B cell (primary cell): ENCODE measurements at regions not wholly inside any gene's neighbourhood (a gene's known extent, or its start where the extent isn't known, plus 50 kb on each side); places are given as distances from the start of the nearest gene placed in this dataset.

Experiments
- ATAC-seq: fragments of 200-7000 bp; cut with Tn5 transposase; one replicate; pipeline ENCODE4 v1.10.0; 2021; ENCODE audit warnings: low read depth, mild to moderate bottlenecking, moderate number of reproducible peaks, moderate library complexity
- CTCF ChIA-PET: fragments of 350-600 bp; sonication (Branson Sonifier 250); formaldehyde crosslinking; loops from one replicate; lab custom pipeline; 2021; ENCODE audit warnings: antibody characterized with exemption, inconsistent platforms; lab: Charles Lee
- POLR2A ChIA-PET: fragments of 350-600 bp; sonication (Branson Sonifier 250); formaldehyde crosslinking; loops from one replicate; lab custom pipeline; 2021; ENCODE audit warnings: antibody characterized with exemption; lab: Charles Lee
- DNase-seq: peaks from one replicate; pipeline ENCODE4 v3.0.0; 2013
- H2AFZ ChIP-seq: 2 replicates; pipeline ENCODE4 v1.6.1; 2012; ENCODE audit warnings: mild to moderate bottlenecking, low read depth, low read length; ENCODE audit not compliant: insufficient read depth, poor library complexity, severe bottlenecking
- H3K27ac ChIP-seq, 2 donors: 1 replicate in 1 of 2; 2 replicates in 1 of 2; pipeline ENCODE4 v1.5.1; 2012 to 2013; ENCODE audit warnings: low read length in 2 of 2, mild to moderate bottlenecking in 2 of 2, moderate library complexity in 1 of 2
- H3K27me3 ChIP-seq, 4 experiments: fragments of 200-600 bp in 1 of 4; sonication (generic) in 1 of 4; replicated peaks in 1 of 4; 1 replicate in 2 of 4; 2 replicates in 2 of 4; pipeline versions ENCODE4 v1.6.1 to v1.7.0; 2013 to 2016; ENCODE audit warnings: low read length in 3 of 4, mild to moderate bottlenecking in 2 of 4, mixed read lengths in 1 of 4, moderate library complexity in 1 of 4; ENCODE audit not compliant: insufficient read depth in 4 of 4, control insufficient read depth in 3 of 4; ENCODE audit errors: control extremely low read depth in 1 of 4
- H3K36me3 ChIP-seq, 2 experiments: replicated peaks in 1 of 2; 1 replicate in 1 of 2; 2 replicates in 1 of 2; pipeline versions ENCODE4 v1.6.1 to v1.7.1; 2013; ENCODE audit warnings: low read length in 1 of 2; ENCODE audit not compliant: insufficient read depth in 2 of 2, control insufficient read depth in 1 of 2; ENCODE audit errors: control extremely low read depth in 1 of 2, extremely low read depth in 1 of 2
- H3K4me1 ChIP-seq, 2 donors: fragments of 200-600 bp in 1 of 2; sonication (generic) in 1 of 2; 1 replicate in 1 of 2; 2 replicates in 1 of 2; pipeline versions ENCODE4 v1.5.1 to v1.6.1; 2013 to 2017; ENCODE audit warnings: low read length in 2 of 2; ENCODE audit not compliant: control insufficient read depth in 2 of 2, insufficient read depth in 2 of 2
- H3K4me2 ChIP-seq: replicated peaks from 2 replicates; pipeline ENCODE3; 2012; ENCODE audit warnings: mild to moderate bottlenecking, low read depth, low read length; ENCODE audit not compliant: poor library complexity, severe bottlenecking
- H3K4me3 ChIP-seq, 5 experiments: fragments of 200-600 bp in 1 of 5; sonication (generic) in 1 of 5; 1 replicate in 3 of 5; 2 replicates in 2 of 5; pipeline versions ENCODE4 v1.5.1 to v1.7.0; 2011 to 2016; ENCODE audit warnings: low read length in 4 of 5, mild to moderate bottlenecking in 4 of 5, low read depth in 2 of 5, control low read depth in 1 of 5, moderate library complexity in 1 of 5; ENCODE audit not compliant: insufficient read depth in 1 of 5; ENCODE audit errors: control extremely low read depth in 1 of 5, extremely low read depth in 1 of 5
- H3K79me2 ChIP-seq: fragments of 200-600 bp; sonication (generic); one replicate; pipeline ENCODE4 v1.6.0; 2016; ENCODE audit warnings: low read length; ENCODE audit not compliant: control insufficient read depth, insufficient read depth
- H3K9ac ChIP-seq: fragments of 200-600 bp; sonication (generic); 2 replicates; pipeline ENCODE4 v1.6.1; 2017; ENCODE audit warnings: mild to moderate bottlenecking, low read length, moderate library complexity
- H3K9me3 ChIP-seq, 3 donors: one replicate each; pipeline versions ENCODE4 v1.6.1 to v1.7.1; 2013; ENCODE audit warnings: low read length in 2 of 3; ENCODE audit not compliant: control insufficient read depth in 2 of 3, insufficient read depth in 1 of 3; ENCODE audit errors: control extremely low read depth in 1 of 3
- H4K20me1 ChIP-seq: 2 replicates; pipeline ENCODE4 v1.6.0; 2012; ENCODE audit warnings: mild to moderate bottlenecking, low read length; ENCODE audit not compliant: insufficient read depth, control insufficient read depth, poor library complexity, severe bottlenecking
- H3K27ac Mint-ChIP-seq: one replicate; pipeline ENCODE4 v1.8.0; 2021; ENCODE audit warnings: mixed read lengths
- H3K27me3 Mint-ChIP-seq: one replicate; pipeline ENCODE4 v1.8.0; 2021; ENCODE audit warnings: mixed read lengths
- H3K4me1 Mint-ChIP-seq: one replicate; pipeline ENCODE4 v1.8.0; 2021; ENCODE audit warnings: mixed read lengths
- H3K4me3 Mint-ChIP-seq: one replicate; pipeline ENCODE4 v1.8.0; 2021; ENCODE audit warnings: mixed read lengths
- H3K9me3 Mint-ChIP-seq: one replicate; pipeline ENCODE4 v1.8.0; 2022; ENCODE audit warnings: mixed read lengths; ENCODE audit not compliant: insufficient read depth
- CTCF ChIP-seq: fragments of 200-600 bp; IDR thresholded peaks from one replicate; pipeline ENCODE4 v1.8.0; 2022; ENCODE audit warnings: antibody characterized with exemption, mild to moderate bottlenecking
- EZH2 ChIP-seq: IDR thresholded peaks from 2 replicates; pipeline ENCODE4 v1.6.1; 2012; ENCODE audit warnings: borderline replicate concordance, low read depth, mild to moderate bottlenecking, moderate library complexity, low read length; ENCODE audit not compliant: insufficient read depth, poor library complexity, severe bottlenecking
- WGBS: methylation state at CpG from one replicate; pipeline ENCODE4 v1.1.5; 2013; ENCODE audit warnings: missing lambda C conversion rate; ENCODE audit not compliant: insufficient coverage; 5-methylcytosine and 5-hydroxymethylcytosine counted together
- intact Hi-C: fragments of 100-400 bp; cut with micrococcal nuclease; formaldehyde crosslinking; loops from one replicate; pipeline ENCODE4 v1.10.0; 2022

- WGBS: 6% methylated on average over 45 of the region's 50 CpGs
- Histone ChIP-seq H3K4me1 (no peaks in the 10 kb centered on the region), H3K79me2 (no peaks in the 10 kb centered on the region), H3K9ac (no peak overlapping the region), H3K9me3 (peaks cover 0 to 5% (median 0%) of the 10 kb centered on the region in 3 donors), H3K27ac (no peak overlapping the region), H2AFZ (peak overlapping the region; percentile 33), H3K36me3 (no peaks in the 10 kb centered on the region), H3K27me3 (peaks cover 0 to 11% (median 4%) of the 10 kb centered on the region in 4 experiments), H3K4me3 (no peak overlapping the region), H3K4me2 (peak overlapping the region; percentile 28), H4K20me1 (no peaks in the 10 kb centered on the region)
- peaks cover 50% of the 10 kb centered on the region for H3K27me3 Mint-ChIP-seq
- peaks cover 7% of the 10 kb centered on the region for H3K4me1 Mint-ChIP-seq
- ChIA-PET CTCF (interaction anchor here (0.6 to 1.1 kb wide), 3 partner anchors 11 to 1392 kb away, joined by 3 to 5 read pairs (median 3); no protein-coding TSS in a partner anchor), POLR2A (no interaction called here)
- no peaks in the 10 kb centered on the region for H3K9me3 Mint-ChIP-seq
- intact Hi-C loops: no loop called here
- no peak overlapping the region for H3K27ac Mint-ChIP-seq
- peak overlapping the region; percentile 11 for H3K4me3 Mint-ChIP-seq
- peak; percentile 44 for DNase-seq
- peak; percentile 53 for ATAC-seq
- TF ChIP-seq CTCF: peak; percentile 68
- no peak for TF ChIP-seq EZH2
These were observed 419.4 kb downstream of the SOX9 start for GRCh38 chr17:72539981-72540897.

GRCh38 chr17:72542317-72542716, 421.5 kb downstream of the SOX9 start:
- Mint-ChIP-seq H3K4me1 (peaks cover 7% of the 10 kb centered on the region), H3K4me3 (no peak overlapping the region), H3K9me3 (no peaks in the 10 kb centered on the region), H3K27ac (no peak overlapping the region), H3K27me3 (peaks cover 43% of the 10 kb centered on the region)
- no peak overlapping the region for H2AFZ ChIP-seq
- 88% methylated on average over 5 of the region's 5 CpGs for WGBS
- no peak for TF ChIP-seq EZH2
- no peak for TF ChIP-seq CTCF
- intact Hi-C loops: no loop called here
- no peak for ATAC-seq
- no peak overlapping the region for H3K27ac ChIP-seq
- H3K79me2 ChIP-seq: no peaks in the 10 kb centered on the region
- POLR2A ChIA-PET: no interaction called here
- H3K4me1 ChIP-seq: no peaks in the 10 kb centered on the region
- DNase-seq: no peak
- no peak overlapping the region for H3K4me2 ChIP-seq
- no peaks in the 10 kb centered on the region for H3K36me3 ChIP-seq
- H3K27me3 ChIP-seq: peaks cover 0 to 11% (median 4%) of the 10 kb centered on the region in 4 experiments
- no peaks in the 10 kb centered on the region for H4K20me1 ChIP-seq
- H3K4me3 ChIP-seq: no peak overlapping the region
- no peak overlapping the region for H3K9ac ChIP-seq
- CTCF ChIA-PET: no interaction called here
- peaks cover 0 to 8% (median 0%) of the 10 kb centered on the region in 3 donors for H3K9me3 ChIP-seq
